ENCODE measurements at regions not wholly inside any gene's neighbourhood (a gene's known extent, or its start where the extent isn't known, plus 50 kb on each side); places are given as distances from the start of the nearest gene placed in this dataset.

GRCh38 chr6:82521369-82521768, 157.8 kb downstream of the TPBG start:
- H4K20me1 ChIP-seq (ENCODE audit: insufficient read depth), result no peaks in the 10 kb centered on the region
- no peaks in the 10 kb centered on the region for H3K27me3 ChIP-seq (ENCODE audit: insufficient read depth, low read length)
- no peak overlapping the region for H2AFZ ChIP-seq (ENCODE audit: low read depth, low read length, poor library complexity, severe bottlenecking)
- CTCF ChIA-PET, result no interaction called here
- no peaks in the 10 kb centered on the region for H3K9me2 ChIP-seq (ENCODE audit: insufficient read depth)
- H3K4me3 ChIP-seq (replicated peaks in 1 of 2; ENCODE audit: low read depth in 1 of 2, low read length in 2 of 2), result no peak overlapping the region
- TF ChIP-seq EGR1 (IDR thresholded peaks at IDR 0.05; ENCODE audit: low read depth) (no peak), POLR2AphosphoS5 (IDR thresholded peaks at IDR 0.05; ENCODE audit: low read depth, low read length) (no peak)
- H3K9me3 ChIP-seq (ENCODE audit: control insufficient read depth in 1 of 2, insufficient read depth in 1 of 2, low read depth in 1 of 2, low read length in 2 of 2), result no peaks in the 10 kb centered on the region
- no peaks in the 10 kb centered on the region for H3K4me1 ChIP-seq (ENCODE audit: control insufficient read depth in 1 of 2, insufficient read depth in 2 of 2, low read length in 2 of 2)
- RAD21 ChIA-PET (ENCODE audit: low non-redundant PET in 1 of 2, low total read pairs in 2 of 2, uncharacterized antibody in 2 of 2, unreplicated experiment in 2 of 2), result no interaction called here
- DNase-seq (ENCODE audit: low read depth, low spot score), result no peak
- H3K79me2 ChIP-seq (ENCODE audit: insufficient read depth, low read length), result no peaks in the 10 kb centered on the region
- no peak for ATAC-seq
- no peaks in the 10 kb centered on the region for H3K36me3 ChIP-seq (ENCODE audit: control insufficient read depth in 1 of 2, insufficient read depth in 2 of 2, low read length in 2 of 2)
- POLR2A ChIA-PET, result no interaction called here
- no peak overlapping the region for H3K27ac ChIP-seq (ENCODE audit: low read depth, low read length)
- intact Hi-C loops (cut with micrococcal nuclease), result no loop called here
- no peak overlapping the region for H3K4me2 ChIP-seq (ENCODE audit: low read length)
- no peak overlapping the region for H3K9ac ChIP-seq (ENCODE audit: low read length)
- no TSS peak for BruUV-seq (replicated peaks)

- intact Hi-C loops (cut with micrococcal nuclease), result no loop called here
- H3K9me2 ChIP-seq (ENCODE audit: insufficient read depth), result no peaks in the 10 kb centered on the region
- no peaks in the 10 kb centered on the region for H4K20me1 ChIP-seq (ENCODE audit: insufficient read depth)
- H3K9ac ChIP-seq (ENCODE audit: low read length), result no peak overlapping the region
- H3K27ac ChIP-seq (ENCODE audit: low read depth, low read length), result no peak overlapping the region
- H3K4me1 ChIP-seq (ENCODE audit: control insufficient read depth in 1 of 2, insufficient read depth in 2 of 2, low read length in 2 of 2), result no peaks in the 10 kb centered on the region
- TF ChIP-seq CEBPB (IDR thresholded peaks at IDR 0.05; ENCODE audit: low read depth), result no peak
- no peak for TF ChIP-seq POLR2A (IDR thresholded peaks at IDR 0.05; ENCODE audit: borderline replicate concordance, extremely low read depth, insufficient read depth, insufficient read length)
- TF ChIP-seq POLR2AphosphoS5 (IDR thresholded peaks at IDR 0.05; ENCODE audit: low read depth, low read length), result no peak
- no peak for TF ChIP-seq YY1 (IDR thresholded peaks at IDR 0.05; ENCODE audit: extremely low read depth, insufficient replicate concordance, low read depth, low read length)
- no peak for TF ChIP-seq FOSL1 (IDR thresholded peaks at IDR 0.05; ENCODE audit: low read depth)
- no peak for TF ChIP-seq ZNF274 (IDR thresholded peaks at IDR 0.05; ENCODE audit: low read depth, low read length)
- no peak for TF ChIP-seq SIN3A (IDR thresholded peaks at IDR 0.05; ENCODE audit: low read depth)
- H3K4me2 ChIP-seq (ENCODE audit: low read length), result no peak overlapping the region
- H3K9me3 ChIP-seq (ENCODE audit: control insufficient read depth in 1 of 2, insufficient read depth in 1 of 2, low read depth in 1 of 2, low read length in 2 of 2), result no peaks in the 10 kb centered on the region
- H3K27me3 ChIP-seq (ENCODE audit: insufficient read depth, low read length), result no peaks in the 10 kb centered on the region
- ChIA-PET POLR2A (no interaction called here), RAD21 (ENCODE audit: low non-redundant PET in 1 of 2, low total read pairs in 2 of 2, uncharacterized antibody in 2 of 2, unreplicated experiment in 2 of 2) (no interaction called here), CTCF (no interaction called here)
- DNase-seq (ENCODE audit: low read depth, low spot score), result no peak
- H3K4me3 ChIP-seq (replicated peaks in 1 of 2; ENCODE audit: low read depth in 1 of 2, low read length in 2 of 2), result no peak overlapping the region
- no peak for ATAC-seq
- H2AFZ ChIP-seq (ENCODE audit: low read depth, low read length, poor library complexity, severe bottlenecking), result no peak overlapping the region
- H3K36me3 ChIP-seq (ENCODE audit: control insufficient read depth in 1 of 2, insufficient read depth in 2 of 2, low read length in 2 of 2), result no peaks in the 10 kb centered on the region
- H3K79me2 ChIP-seq (ENCODE audit: insufficient read depth, low read length), result no peaks in the 10 kb centered on the region
- no TSS peak for BruUV-seq (replicated peaks)
Observed at GRCh38 chr6:82521861-82522260, 158.2 kb downstream of the TPBG start.
